ENCODE measurements at regions not wholly inside any gene's neighbourhood (a gene's known extent, or its start where the extent isn't known, plus 50 kb on each side); places are given as distances from the start of the nearest gene placed in this dataset.

GRCh38 chr20:52416953-52417352 lies 225.4 kb upstream of the ZFP64 start:
- TF ChIP-seq, protein P1, sequence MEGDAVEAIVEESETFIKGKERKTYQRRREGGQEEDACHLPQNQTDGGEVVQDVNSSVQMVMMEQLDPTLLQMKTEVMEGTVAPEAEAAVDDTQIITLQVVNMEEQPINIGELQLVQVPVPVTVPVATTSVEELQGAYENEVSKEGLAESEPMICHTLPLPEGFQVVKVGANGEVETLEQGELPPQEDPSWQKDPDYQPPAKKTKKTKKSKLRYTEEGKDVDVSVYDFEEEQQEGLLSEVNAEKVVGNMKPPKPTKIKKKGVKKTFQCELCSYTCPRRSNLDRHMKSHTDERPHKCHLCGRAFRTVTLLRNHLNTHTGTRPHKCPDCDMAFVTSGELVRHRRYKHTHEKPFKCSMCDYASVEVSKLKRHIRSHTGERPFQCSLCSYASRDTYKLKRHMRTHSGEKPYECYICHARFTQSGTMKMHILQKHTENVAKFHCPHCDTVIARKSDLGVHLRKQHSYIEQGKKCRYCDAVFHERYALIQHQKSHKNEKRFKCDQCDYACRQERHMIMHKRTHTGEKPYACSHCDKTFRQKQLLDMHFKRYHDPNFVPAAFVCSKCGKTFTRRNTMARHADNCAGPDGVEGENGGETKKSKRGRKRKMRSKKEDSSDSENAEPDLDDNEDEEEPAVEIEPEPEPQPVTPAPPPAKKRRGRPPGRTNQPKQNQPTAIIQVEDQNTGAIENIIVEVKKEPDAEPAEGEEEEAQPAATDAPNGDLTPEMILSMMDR (IDR thresholded peaks at IDR 0.05), result no peak
- no peak for TF ChIP-seq EP300 (IDR thresholded peaks at IDR 0.05)
- no peak for TF ChIP-seq POLR2A (IDR thresholded peaks at IDR 0.05)
